ENCODE measurements at regions not wholly inside any gene's neighbourhood (a gene's known extent, or its start where the extent isn't known, plus 50 kb on each side); places are given as distances from the start of the nearest gene placed in this dataset.

- DNase-seq: no peak
Observed at GRCh38 chr3:188940573-188940932, 231.2 kb upstream of the TPRG1 start.

- no peak for DNase-seq
Observed at GRCh38 chr3:188941103-188941502, 230.7 kb upstream of the TPRG1 start.

DNA sequence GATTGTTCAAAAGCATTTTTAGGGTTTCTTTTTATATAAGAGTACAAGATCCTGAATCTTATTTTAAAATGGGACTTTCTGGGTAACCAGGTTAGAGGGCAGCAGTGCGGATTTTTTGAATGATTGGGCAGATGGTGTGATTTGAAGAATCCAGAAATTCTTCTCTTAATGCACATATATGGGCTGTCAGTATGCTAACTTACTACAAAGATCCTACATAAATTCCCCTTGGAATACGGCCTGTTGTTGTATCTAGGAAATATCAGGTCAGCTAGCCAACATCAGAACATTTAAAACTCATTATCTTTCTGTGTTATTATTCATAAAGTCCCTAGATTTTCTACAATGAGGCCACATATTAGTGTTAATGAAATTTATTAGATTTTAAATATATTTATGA is 229.6 kb upstream of the TPRG1 start:
- DNase-seq: no peak

DNA sequence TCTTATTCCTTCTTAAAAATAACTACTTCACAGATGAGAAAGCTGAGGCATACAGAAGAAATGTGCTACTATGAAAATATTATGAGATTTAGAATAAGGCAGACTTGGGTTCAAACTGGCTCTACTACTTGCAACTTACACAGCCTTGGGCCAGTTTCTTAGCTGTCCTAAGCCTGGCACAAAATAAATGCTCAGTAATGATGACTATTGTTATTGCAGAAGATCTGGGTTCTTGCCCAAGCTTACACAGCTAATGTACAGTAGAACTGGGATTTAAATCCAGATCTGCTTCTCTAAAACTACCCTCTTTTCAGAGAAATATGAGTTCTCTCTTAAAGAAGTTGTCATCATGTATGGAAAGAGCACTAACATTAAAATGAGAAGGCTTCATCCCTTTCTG is 228.2 kb upstream of the TPRG1 start:
- DNase-seq: no peak

GRCh38 chr3:188944108-188944507 is 227.7 kb upstream of the TPRG1 start:
- DNase-seq: no peak

DNA sequence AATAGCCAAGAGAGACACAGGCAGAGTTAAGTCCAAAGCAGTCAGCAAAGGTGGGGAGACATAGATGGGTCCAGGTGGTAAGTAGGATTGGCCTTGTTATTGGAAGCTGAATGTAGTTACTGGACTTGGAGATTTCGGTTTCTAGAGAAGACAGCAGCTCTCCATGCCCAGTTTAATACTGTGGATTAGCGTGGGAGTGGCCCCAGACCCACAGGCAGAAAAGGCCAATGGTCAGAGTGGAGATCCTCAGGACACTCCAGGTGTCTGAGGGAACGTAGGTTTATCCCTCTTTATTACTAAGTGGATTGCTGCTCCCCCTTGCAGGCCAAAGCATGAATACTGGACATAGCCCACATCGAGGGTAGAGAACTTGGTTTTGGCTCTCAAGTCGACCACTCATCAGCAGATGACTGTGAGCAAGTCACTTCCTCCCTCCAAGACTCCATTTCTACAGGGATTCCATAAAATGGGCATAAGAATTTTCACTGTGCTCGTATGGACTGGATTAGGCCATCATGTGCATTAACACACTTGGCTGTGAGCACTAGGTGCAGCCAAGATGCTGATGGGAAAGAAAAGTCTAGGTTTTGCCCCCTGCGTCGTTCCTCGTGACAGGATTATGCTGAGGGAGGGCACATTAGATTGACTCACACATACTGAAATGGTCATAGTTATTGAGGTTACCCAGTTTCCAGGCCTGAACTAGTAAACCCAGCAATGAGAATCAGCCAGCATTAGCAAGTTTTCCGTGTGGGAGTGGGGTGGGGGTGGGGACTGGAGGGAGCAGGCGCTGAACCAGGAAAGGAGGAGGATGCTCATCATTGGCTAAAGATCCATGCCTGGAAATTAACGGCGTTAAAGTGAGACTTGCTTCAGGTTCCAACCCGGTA is 225.2 kb upstream of the TPRG1 start:
- DNase-seq: no peak

DNA sequence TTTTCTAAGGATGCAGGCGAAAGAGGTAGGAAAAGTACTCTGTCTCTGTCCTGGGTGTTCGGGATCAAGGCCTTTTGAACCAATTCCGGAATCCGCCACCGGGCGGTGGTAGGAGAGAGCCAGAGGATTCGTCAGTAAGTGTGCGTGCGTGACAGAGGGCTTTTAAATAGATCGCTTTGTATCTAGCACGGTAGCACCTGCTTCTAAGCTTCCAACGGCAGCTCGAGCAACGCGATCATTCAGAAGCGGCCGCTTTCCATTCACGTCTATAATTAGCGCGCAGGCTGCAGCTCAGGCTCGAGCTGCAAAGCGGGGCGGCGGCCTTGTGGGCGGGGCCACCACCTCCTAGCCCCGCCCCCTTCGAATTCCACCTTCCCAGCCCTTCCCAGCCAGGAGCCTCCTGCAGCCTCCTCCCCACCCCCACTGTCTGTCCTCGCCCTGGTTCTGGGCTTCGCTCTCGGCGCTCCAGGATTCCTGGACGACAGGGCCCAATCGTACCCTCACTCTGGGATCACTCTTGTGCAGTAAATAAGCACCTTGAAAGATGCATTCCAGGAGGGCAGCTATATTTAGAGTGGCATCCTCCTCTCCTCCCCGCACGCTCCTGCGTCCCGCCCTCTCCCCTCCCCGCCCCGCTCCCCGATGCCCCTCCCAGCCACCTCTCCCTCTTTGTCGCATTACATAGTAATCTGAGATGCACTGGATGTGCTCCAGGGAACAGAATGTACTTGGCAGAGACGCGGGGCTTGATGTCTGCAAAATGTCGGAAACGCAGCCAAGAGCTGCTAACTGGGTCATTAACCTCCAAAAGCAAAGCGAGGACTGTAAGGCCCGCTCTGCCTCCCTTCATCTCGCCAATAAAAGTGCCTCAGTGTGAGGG is 224.1 kb upstream of the TPRG1 start:
- peak; percentile 91 for DNase-seq

GRCh38 chr3:188948281-188948996 is 223.3 kb upstream of the TPRG1 start:
- peak; percentile 93 for DNase-seq

DNA sequence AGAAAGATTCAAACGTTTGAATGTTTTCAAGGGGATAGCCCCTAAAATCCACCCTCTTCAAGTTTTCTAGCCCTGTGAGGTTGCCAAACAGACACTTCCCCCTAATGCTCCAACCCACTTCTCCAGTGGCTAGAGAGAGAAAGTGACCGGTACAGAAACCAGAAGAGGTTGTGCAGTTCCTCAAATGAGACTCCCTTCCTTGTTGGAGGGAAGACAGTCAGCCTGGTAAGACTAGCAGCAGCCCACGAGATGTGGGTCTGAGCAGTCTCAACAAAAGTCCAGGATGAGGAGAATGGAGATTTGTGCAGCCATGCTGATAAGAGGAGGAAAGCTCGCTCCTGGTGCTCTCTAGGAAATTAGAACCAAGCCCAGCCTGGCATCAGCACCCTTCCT is 222.8 kb upstream of the TPRG1 start:
- no peak for DNase-seq

- no peak for DNase-seq
Observed at GRCh38 chr3:188949456-188949855, 222.3 kb upstream of the TPRG1 start.

DNA sequence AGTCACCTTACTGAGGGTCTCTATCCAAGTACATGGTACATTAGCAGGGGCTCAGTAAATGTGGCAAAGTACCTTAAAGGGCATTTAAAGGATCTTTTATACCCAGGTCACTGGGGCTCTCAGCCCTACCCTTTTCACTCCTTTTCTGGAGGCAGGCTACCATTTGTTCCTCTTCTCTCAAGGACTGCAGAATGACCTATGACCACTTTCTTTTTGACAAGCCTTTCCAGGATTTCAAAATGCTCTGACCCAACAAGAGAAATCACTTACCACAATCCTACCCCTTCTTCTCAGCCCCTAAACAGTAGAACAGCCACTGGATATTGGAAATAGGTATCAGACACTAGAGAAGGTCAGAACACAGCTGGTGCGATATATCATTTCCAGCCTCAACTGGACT is 221.8 kb upstream of the TPRG1 start:
- DNase-seq: no peak

- DNase-seq: peak; percentile 92
Observed at GRCh38 chr3:188950832-188951489, 220.8 kb upstream of the TPRG1 start.

DNA sequence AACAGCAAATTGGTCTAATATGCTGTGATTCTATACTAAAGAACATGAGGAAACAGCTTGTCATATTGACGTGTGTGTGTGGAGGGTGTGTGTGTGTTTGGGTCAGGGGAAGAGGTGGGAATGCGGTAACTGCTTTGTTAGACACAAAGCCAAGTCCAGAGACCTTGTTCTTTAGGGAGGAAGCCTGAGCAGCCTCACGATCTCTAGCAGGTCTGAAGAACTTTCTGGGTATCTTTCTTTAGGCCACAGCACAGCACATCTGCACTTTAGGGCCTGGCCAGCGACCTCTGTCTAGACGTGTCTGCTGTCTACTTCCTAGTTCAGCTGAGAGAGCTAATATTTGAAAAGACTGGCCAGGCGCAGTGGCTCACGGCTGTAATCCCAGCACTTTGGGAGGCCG is 220.0 kb upstream of the TPRG1 start:
- no peak for DNase-seq

- peak; percentile 84 for DNase-seq
Observed at GRCh38 chr3:188954590-188955208, 217.1 kb upstream of the TPRG1 start.

DNA sequence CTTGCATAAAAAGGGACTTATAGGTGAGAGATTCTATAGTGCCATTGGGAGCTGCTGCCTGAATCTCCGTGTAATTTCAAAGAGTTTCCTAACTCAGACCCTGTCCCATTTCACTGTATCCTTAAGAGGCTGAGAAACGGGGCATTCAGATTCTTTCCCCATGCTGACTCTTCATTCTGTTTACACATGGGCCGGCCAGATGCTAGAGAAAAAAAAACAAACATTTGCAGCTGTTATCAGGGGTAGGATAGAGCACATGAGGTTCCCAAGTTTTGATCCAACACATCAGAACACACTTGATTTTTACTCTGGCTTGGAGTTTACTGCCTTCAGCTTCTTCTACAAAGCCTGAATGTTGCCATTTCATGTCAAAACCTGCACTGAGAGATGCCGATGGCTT is 215.9 kb upstream of the TPRG1 start:
- no peak for DNase-seq

DNA sequence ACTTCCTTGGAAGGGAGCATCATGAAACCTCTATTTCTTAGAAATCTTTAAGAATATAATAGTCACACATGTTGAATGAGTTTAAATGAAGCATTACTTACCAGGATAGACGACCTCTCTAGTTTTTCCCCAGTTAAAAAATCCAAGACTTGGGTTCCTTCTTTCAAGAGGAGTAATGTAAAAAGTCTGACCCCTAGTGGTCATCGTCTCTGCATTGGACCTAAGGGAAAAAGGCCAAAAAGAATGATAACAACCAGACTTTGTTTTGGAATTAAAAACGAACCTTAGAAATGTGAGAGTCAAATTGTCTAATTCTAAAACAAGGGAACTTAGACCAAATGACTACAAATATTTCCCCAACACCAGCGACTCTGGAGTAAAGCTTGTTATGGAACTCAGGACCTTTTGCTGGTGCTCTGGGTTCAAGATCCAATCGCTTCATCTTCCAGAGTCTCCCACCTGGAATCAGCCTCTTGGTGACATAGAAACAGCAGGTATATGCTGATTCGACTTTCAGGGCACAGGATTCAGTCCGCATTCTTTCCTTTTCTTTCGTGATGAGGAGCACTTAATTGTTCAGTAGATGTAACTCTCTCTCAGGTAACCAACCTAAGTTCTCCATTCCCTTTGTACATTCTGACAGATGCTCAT is 214.8 kb upstream of the TPRG1 start:
- peak; percentile 57 for DNase-seq

DNA sequence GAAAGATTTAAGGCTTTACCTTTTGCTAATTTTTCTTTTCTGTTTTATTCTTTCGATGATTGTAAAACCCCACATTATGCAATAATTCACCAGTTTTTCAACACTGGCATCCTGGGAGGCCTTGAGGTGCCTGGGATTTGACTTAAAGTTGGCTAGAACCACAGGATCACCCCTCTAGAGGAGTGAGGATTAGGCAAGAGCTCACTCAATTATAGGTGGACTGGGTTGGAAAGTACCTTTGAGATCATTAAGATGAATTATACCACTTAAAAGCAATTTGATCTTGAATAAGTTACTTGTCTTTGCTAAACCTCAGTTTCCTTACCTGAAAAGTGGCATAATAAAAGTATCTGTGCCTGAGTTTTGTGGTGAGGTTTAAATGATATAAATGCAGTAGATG is 212.8 kb upstream of the TPRG1 start:
- no peak for DNase-seq

GRCh38 chr3:188962253-188963247 is 209.2 kb upstream of the TPRG1 start:
- DNase-seq: peak; percentile 10

- no peak for DNase-seq
Observed at GRCh38 chr3:188964957-188965356, 206.8 kb upstream of the TPRG1 start.

- DNase-seq: no peak
Observed at GRCh38 chr3:188972310-188972709, 199.5 kb upstream of the TPRG1 start.
